Lower leg skin (tissue), 4 donors: ENCODE measurements at regions not wholly inside any gene's neighbourhood (a gene's known extent, or its start where the extent isn't known, plus 50 kb on each side); places are given as distances from the start of the nearest gene placed in this dataset.

Source experiments
- DNase-seq, 2 donors: peaks; one replicate each; pipeline ENCODE4 v3.0.0-alpha.2; 2019; ENCODE audit warnings: low spot score in 2 of 2
- H3K4me3 ChIP-seq: fragments of 200-600 bp; sonication (generic); 2 replicates; pipeline ENCODE4 v1.5.1; 2017; ENCODE audit warnings: mild to moderate bottlenecking, low read depth; ENCODE audit not compliant: poor library complexity, severe bottlenecking
- POLR2A ChIP-seq, 2 donors: fragments of 450-650 bp; IDR thresholded peaks; one replicate each; pipeline ENCODE4 v1.6.1; 2016 to 2017; ENCODE audit warnings: antibody characterized with exemption in 2 of 2, mild to moderate bottlenecking in 1 of 2, moderate library complexity in 1 of 2
- WGBS, 2 donors: methylation state at CpG; one replicate each; pipeline ENCODE4 v1.1.5; 2018; 5-methylcytosine and 5-hydroxymethylcytosine counted together
- intact Hi-C: fragments of 100-400 bp; cut with DNase I; formaldehyde crosslinking; loops from one replicate; pipeline ENCODE4 v1.15.0; 2023; ENCODE audit warnings: low total_unique reads
- TF ChIP-seq, protein P1 (sequence below), 3 donors: fragments of 450-650 bp; IDR thresholded peaks; one replicate each; pipeline ENCODE4 v1.5.1; 2016; ENCODE audit warnings: antibody characterized with exemption in 3 of 3, mild to moderate bottlenecking in 3 of 3, moderate library complexity in 2 of 3

DNA sequence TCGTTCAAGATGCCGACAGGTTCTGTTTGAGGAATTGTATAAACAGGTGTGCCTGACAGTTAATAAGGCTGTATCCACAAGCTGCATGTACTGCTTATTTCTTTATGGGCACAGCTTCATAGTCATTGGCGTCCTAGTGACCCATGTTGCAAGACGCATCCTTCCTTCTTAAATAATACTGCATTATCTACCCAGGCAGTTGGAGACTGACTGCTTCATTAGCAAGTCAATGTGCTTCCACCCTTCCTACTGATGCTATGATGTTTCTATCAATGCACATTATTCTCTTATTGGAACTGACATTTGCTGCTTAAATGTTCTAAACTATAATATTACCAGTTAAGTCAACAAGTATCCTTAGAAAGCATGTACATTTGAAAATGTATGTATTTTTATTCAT is 950.0 kb upstream of the MIR17HG start:
- no peak for DNase-seq
- no peak for TF ChIP-seq POLR2A (IDR thresholded peaks at IDR 0.05)
- TF ChIP-seq, protein P1, sequence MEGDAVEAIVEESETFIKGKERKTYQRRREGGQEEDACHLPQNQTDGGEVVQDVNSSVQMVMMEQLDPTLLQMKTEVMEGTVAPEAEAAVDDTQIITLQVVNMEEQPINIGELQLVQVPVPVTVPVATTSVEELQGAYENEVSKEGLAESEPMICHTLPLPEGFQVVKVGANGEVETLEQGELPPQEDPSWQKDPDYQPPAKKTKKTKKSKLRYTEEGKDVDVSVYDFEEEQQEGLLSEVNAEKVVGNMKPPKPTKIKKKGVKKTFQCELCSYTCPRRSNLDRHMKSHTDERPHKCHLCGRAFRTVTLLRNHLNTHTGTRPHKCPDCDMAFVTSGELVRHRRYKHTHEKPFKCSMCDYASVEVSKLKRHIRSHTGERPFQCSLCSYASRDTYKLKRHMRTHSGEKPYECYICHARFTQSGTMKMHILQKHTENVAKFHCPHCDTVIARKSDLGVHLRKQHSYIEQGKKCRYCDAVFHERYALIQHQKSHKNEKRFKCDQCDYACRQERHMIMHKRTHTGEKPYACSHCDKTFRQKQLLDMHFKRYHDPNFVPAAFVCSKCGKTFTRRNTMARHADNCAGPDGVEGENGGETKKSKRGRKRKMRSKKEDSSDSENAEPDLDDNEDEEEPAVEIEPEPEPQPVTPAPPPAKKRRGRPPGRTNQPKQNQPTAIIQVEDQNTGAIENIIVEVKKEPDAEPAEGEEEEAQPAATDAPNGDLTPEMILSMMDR (IDR thresholded peaks at IDR 0.05), result no peak
- no peak overlapping the region for H3K4me3 ChIP-seq
- intact Hi-C loops, result no loop called here
- WGBS, 2 donors, result 92 to 98% methylated on average over 4 of the region's 4 CpGs

DNA sequence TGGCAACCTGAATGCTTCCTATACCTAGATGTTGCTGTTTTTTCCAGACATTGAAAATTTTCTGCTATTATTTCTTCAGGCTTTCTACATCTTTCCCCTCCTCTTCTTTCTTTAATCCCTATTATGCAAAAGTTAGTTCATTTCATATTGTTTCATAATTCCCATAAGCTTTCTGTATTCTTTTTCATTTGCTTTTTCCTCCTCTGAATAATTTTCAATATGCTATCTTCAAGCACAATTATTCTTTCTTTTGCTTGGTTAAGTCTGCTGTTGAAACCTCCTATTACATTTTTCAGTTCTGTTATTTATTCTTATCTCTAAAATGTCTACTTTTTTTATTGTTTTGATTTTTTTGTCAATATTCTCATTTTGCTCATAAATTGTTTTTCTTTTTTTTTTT is 947.1 kb upstream of the MIR17HG start:
- DNase-seq, result no peak
- H3K4me3 ChIP-seq, result no peak overlapping the region
- TF ChIP-seq POLR2A (IDR thresholded peaks at IDR 0.05), result no peak
- TF ChIP-seq, protein P1 (IDR thresholded peaks at IDR 0.05), result no peak
- intact Hi-C loops, result no loop called here

DNA sequence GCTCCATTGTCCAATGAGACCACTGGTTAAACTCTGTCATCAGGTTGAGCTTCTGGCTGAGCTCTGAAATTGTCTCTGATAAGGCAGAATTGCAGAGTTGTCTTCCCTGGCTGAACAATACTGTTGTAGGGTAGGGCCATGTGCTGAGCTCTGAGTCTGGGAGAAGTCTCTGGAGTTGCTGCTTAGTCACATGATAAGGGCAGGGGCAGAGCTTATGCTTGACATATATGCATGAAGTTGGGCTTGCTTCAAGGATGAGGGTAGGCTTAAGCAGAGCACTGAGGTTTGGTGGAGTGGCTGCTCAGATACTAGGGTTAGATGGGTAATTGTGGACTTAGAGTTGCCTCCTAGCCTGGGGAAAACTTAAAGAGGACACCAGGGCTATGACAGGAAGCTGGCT is 946.3 kb upstream of the MIR17HG start:
- no peak for DNase-seq
- intact Hi-C loops, result no loop called here
- TF ChIP-seq POLR2A (IDR thresholded peaks at IDR 0.05), result no peak
- TF ChIP-seq, protein P1 (IDR thresholded peaks at IDR 0.05), result no peak
- no peak overlapping the region for H3K4me3 ChIP-seq

- no peak for DNase-seq
- no peak overlapping the region for H3K4me3 ChIP-seq
- TF ChIP-seq POLR2A (IDR thresholded peaks at IDR 0.05), result no peak
- TF ChIP-seq, protein P1 (IDR thresholded peaks at IDR 0.05), result no peak
- WGBS, 2 donors, result 70 to 80% methylated on average over 1 of the region's 1 CpG
- intact Hi-C loops, result no loop called here
These were observed 945.4 kb upstream of the MIR17HG start for GRCh38 chr13:90402102-90402501.

GRCh38 chr13:90402613-90403012 is 944.9 kb upstream of the MIR17HG start:
- WGBS, 2 donors, result 60 to 61% methylated on average over 1 of the region's 1 CpG
- TF ChIP-seq, protein P1 (IDR thresholded peaks at IDR 0.05), result no peak
- no peak for TF ChIP-seq POLR2A (IDR thresholded peaks at IDR 0.05)
- no peak overlapping the region for H3K4me3 ChIP-seq
- intact Hi-C loops, result no loop called here
- DNase-seq, result no peak

DNA sequence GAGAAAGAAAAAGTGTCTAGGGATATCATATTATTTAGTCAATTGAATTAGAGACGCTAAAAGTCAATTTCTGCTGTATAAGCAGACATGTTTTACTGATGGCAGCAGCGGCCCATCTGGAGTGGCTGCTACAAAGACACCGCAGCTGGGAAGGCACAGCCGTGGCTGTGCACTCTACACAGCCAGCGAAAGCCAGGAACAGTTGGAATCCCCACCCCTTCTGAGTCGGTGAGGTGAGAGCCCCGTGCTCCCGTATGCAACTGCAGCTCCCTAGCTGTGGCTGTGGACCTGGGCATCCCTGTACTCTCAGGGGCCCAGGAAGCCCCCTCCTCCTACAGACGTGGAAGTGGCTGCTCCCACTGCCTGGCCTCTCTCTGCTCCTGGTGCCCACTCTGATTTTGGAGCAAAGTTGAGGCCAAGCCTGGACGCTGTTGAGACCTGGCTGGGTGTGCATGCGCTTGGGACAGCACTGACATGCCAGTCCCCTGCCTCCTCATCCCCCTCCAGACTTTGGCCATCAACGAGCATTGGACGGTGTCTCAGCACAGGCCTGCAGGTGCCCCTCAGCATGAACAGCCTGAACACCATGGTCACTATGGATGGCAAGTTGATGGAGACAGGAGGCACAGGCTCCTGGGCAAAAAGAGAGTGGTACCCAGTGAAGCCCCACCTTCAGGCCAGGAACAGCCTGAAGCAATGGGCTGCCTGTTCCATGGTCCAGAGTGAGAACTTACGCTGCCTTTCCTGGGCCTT is 944.0 kb upstream of the MIR17HG start:
- 92 to 93% methylated on average over 9 to 13 of the region's 14 CpGs for WGBS, 2 donors
- no peak for TF ChIP-seq POLR2A (IDR thresholded peaks at IDR 0.05)
- TF ChIP-seq, protein P1 (IDR thresholded peaks at IDR 0.05), result no peak
- intact Hi-C loops, result no loop called here

More for the DNA sequence above, 944.0 kb upstream of the MIR17HG start:
- H3K4me3 ChIP-seq, result no peak overlapping the region
- no peak for DNase-seq
